GM13976 (cell line): ENCODE measurements at regions not wholly inside any gene's neighbourhood (a gene's known extent, or its start where the extent isn't known, plus 50 kb on each side); places are given as distances from the start of the nearest gene placed in this dataset.

Experiments
- DNase-seq: peaks from one replicate; pipeline ENCODE4 v3.0.0; 2012; ENCODE audit warnings: low spot score
- in situ Hi-C: fragments of 300-500 bp; cut with MboI; formaldehyde crosslinking; loops from one replicate; pipeline ENCODE4 v1.12.0; 2022; ENCODE audit warnings: low sequenced_read_pairs, mixed read lengths, inconsistent platforms; ENCODE audit not compliant: unreplicated experiment
- TF ChIP-seq, protein P1 (sequence below): IDR thresholded peaks from 2 replicates; pipeline ENCODE4 v1.5.1; 2012; ENCODE audit warnings: borderline replicate concordance, mild to moderate bottlenecking; ENCODE audit not compliant: insufficient read depth; ENCODE audit errors: extremely low read depth, missing control alignments, control extremely low read depth

DNA sequence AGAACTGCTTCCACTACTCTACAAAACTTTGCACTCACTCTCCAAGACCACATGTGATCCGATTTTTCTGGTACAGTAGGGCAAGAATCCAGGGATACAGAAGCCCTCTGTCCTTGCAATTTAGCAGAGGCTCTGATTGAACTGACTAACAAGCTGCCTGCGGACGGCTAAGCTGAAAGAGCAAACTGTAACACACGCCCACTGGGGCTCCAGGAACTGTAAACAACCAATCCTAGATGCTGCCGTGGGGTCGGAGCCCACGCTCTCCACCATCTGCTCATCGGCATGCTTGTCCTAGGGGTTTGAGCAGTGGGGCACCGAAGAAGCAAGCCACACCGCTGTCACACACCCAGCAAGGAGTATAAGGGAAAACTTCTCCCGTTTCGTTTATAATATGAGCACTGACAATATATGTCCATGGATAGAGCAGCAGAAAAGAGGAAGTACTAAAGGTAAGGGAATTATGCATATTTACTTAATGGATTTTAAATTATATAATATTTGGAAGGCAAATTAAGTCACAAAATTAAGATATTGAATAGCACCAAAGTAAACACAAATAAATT is 634.4 kb upstream of the POT1 start:
- in situ Hi-C loops, result no loop called here
- TF ChIP-seq, protein P1, sequence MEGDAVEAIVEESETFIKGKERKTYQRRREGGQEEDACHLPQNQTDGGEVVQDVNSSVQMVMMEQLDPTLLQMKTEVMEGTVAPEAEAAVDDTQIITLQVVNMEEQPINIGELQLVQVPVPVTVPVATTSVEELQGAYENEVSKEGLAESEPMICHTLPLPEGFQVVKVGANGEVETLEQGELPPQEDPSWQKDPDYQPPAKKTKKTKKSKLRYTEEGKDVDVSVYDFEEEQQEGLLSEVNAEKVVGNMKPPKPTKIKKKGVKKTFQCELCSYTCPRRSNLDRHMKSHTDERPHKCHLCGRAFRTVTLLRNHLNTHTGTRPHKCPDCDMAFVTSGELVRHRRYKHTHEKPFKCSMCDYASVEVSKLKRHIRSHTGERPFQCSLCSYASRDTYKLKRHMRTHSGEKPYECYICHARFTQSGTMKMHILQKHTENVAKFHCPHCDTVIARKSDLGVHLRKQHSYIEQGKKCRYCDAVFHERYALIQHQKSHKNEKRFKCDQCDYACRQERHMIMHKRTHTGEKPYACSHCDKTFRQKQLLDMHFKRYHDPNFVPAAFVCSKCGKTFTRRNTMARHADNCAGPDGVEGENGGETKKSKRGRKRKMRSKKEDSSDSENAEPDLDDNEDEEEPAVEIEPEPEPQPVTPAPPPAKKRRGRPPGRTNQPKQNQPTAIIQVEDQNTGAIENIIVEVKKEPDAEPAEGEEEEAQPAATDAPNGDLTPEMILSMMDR, result no peak
- no peak for DNase-seq

DNA sequence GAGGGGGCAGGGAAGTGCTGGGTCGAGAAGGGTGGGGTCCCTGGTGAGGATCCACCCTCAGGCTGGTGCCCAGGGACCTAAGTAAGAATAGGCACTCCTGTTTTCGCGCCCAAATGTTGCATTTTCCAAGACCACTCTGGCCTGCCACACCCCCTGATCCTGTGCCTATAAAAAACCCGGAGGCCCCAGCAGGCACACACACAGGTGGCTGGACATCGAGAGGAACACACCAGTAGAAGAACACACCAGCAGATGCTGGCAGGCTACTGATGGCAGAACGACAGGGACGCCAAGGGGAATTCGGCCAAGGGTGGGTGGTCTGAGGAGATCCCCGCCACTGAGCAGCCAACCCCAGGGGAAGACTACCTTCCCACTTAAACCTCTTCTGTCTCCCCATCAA is 633.9 kb upstream of the POT1 start:
- DNase-seq, result no peak
- TF ChIP-seq, protein P1, result no peak
- in situ Hi-C loops, result no loop called here

DNA sequence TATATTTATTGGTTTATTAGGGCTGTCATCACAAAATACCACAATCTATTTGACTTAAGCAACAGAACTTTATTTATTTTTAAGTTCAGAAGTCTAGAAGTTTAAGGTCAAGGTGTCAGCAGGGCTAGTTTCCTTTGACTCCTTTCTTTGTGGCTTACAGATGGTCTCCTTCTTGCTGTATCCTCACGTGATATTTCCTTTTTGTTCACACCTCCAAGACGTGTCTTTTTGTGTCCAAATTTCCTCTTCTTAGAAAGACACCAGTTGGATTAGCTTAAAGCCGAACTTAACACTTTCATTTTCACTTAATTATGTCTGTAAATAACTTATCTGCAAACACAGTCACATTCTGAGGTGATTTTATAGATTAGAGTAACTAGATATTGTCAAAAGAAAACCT is 631.4 kb upstream of the POT1 start:
- DNase-seq, result no peak
- TF ChIP-seq, protein P1, result no peak
- in situ Hi-C loops, result no loop called here

DNA sequence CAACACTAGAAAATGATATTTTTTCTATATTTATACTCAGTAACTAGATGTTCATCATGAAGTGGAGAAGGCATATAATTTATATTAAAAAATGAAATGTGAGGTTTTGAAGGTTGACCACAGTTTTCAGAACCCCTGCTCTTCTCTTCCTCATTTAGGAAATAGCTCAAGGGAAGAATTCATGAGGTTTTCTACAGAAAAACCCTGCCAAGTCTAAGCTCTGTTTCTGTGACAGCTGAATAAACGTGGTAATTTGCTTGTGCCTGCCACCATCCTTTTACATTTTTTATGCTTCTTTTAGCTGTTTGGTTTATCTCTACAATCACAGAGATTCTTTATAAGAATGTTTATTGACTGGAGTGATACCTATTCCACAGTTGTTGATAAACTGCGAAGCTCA is 630.3 kb upstream of the POT1 start:
- no peak for DNase-seq
- in situ Hi-C loops, result no loop called here
- TF ChIP-seq, protein P1, result no peak

DNA sequence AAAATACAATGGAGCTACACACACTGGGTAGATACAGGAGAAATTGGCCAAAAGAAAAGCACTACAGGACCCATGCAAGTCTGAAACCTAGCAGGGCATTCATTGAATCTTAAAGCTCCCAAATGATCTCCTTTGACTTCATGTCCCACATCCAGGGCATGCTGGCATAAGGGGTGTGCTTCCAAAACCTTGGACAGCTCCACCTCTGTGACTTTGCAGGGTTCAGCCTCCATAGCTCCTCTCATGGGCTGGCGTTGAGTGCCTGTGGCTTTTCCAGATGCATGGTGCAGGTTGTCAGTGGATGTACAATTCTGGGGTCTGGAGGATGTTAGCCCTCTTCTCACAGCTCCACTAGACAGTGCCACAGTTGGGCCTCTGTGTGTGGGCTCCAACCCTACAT is 626.3 kb upstream of the POT1 start:
- in situ Hi-C loops, result no loop called here
- DNase-seq, result no peak
- TF ChIP-seq, protein P1, result no peak

DNA sequence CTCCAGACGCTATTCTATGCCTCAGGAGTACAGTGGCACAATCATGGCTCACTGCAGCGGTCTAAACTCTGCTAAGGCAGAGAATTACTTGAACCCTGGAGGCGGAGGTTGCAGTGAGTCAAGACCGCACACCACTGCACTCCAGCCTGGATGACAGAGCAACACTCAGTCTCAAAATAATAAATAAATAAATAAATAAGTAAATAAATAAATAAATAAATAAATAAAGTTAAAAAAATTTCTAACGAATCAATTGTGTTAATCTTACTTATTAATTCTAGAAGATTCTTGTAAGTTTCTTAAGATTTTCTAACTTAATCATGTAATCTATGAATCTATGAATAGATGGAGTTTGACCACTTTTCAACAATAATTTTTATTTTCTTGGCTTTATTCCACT is 621.4 kb upstream of the POT1 start:
- DNase-seq, result no peak
- TF ChIP-seq, protein P1, result no peak
- in situ Hi-C loops, result no loop called here

DNA sequence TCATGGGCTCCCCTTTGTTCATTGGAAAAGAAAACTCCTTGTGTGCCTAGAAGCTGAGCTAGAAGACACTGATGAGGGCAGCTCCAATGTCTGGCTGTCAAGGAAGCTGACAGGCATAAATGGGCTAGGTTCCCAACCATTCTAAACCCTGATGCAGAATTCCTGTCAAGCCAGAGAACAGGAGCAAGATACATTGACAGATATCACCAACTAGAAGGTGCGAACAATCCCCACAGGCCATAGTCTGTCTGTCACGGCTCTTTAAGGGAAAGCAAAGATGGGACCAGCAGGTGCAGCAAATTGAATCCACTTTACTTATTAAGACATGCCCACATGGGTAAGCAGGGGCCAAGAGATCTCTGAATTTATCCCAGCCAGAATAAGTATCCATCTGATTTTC is 617.9 kb upstream of the POT1 start:
- no peak for DNase-seq
- TF ChIP-seq, protein P1, result no peak
- in situ Hi-C loops, result no loop called here
